AG09319 (cell line): ENCODE measurements at regions not wholly inside any gene's neighbourhood (a gene's known extent, or its start where the extent isn't known, plus 50 kb on each side); places are given as distances from the start of the nearest gene placed in this dataset.

ENCODE experiments used
- DNase-seq: peaks from one replicate; pipeline ENCODE4 v3.0.0-alpha.2; 2010; ENCODE audit warnings: low read depth; ENCODE audit errors: extremely low read depth
- CTCF ChIP-seq: IDR thresholded peaks from 2 replicates; pipeline ENCODE4 v1.5.1; 2011; ENCODE audit warnings: low read depth, mild to moderate bottlenecking, inconsistent platforms, low read length, moderate library complexity

GRCh38 chr2:126449677-126450076, 206.3 kb upstream of the GYPC start:
- TF ChIP-seq CTCF = no peak
- DNase-seq = no peak

DNA sequence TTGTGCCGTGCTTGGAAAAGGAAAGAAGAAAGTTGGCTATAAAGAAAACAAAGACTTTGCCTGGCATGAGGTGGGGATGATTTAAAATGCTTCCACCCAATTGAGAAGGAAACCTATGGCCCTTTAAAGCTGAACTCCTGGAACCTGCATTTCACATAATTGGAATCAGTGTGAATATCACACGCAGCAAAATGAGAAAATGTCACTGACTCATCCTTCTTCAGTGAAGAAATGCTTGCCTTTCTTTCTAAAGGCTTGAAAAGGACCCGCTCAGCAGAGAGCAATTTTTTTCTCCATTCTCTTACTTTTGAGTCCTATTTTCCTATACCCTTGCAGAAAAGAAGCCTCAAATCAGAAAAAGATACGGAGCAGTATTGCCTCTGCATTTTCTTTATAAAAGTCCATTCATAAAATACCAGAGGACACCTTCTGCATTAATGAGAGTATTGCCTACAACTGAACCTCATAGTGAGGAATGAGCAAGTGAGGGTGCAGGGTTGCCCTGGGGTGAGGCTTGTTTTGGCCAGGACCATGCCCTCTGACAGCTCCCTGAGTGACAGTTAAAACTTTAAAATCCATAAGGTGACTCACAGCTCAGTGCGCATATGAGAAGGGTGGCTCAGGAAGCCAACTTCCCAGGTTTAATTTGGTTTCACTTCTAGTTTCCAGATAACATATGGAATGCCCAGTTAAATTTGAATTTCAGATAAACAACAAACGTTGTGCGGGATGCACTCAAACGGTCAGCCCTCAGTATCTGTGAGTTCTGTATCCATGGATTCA, 191.9 kb upstream of the GYPC start:
- no peak for TF ChIP-seq CTCF
- DNase-seq = no peak

GRCh38 chr2:126467367-126468054, 188.4 kb upstream of the GYPC start:
- no peak for DNase-seq

DNA sequence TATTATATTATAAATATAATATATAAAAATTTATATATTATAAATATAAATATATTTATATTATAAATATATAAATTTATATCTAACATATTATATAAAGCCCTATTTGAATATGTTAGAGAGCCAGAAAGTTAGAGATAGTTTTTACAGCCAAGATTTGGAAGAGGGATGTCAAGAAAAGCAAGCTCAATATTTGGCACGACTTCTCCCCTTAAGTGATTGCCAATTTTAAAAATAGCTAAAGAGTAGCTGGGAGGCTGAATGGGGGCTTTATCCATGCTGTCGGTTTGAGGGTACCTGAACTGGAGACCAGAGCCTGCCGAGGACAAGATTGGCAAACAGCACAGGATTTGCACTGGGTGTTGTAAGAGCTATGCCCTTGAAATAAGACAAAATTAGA, 180.9 kb upstream of the GYPC start:
- TF ChIP-seq CTCF = no peak
- no peak for DNase-seq

More at GRCh38 chr2:126467367-126468054, 188.4 kb upstream of the GYPC start:
- no peak for TF ChIP-seq CTCF

DNA sequence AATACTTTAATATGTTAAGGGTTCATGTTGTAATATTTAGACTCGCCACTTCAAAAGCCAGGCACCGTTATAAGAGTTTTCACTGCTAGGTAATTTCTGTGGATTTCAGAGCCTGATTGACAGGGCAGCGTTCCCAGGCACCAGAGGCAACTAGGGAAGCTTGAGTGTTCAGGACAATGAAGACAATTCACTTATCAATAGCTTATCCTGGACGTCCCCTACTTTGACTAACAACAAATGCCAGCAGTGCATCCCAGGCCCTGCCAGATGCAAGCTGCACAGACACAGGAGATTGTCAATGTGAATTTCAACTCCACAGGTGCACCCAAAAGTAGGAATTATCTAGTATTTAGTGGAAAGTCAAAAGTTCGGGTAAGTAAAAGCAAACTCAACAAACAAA, 179.3 kb upstream of the GYPC start:
- no peak for DNase-seq
- TF ChIP-seq CTCF = no peak

- TF ChIP-seq CTCF = no peak
- no peak for DNase-seq
Measured at GRCh38 chr2:126480033-126480432, 175.9 kb upstream of the GYPC start.
